Uterus (tissue), 2 donors: ENCODE measurements at regions not wholly inside any gene's neighbourhood (a gene's known extent, or its start where the extent isn't known, plus 50 kb on each side); places are given as distances from the start of the nearest gene placed in this dataset.

Source experiments
- POLR2A ChIP-seq, 2 donors: fragments of 450-650 bp; IDR thresholded peaks; one replicate each; pipeline ENCODE4 v1.6.1; 2016; ENCODE audit warnings: antibody characterized with exemption in 2 of 2, mild to moderate bottlenecking in 1 of 2, moderate library complexity in 1 of 2
- TF ChIP-seq, protein P1 (sequence below), 4 experiments: fragments of 200-600 bp in 2 of 4; fragments of 450-650 bp in 2 of 4; sonication (generic) in 2 of 4; IDR thresholded peaks; one replicate each; pipeline ENCODE4 v1.5.1; 2016 to 2019; ENCODE audit warnings: antibody characterized with exemption in 4 of 4, mild to moderate bottlenecking in 2 of 4, moderate library complexity in 1 of 4

- TF ChIP-seq, protein P1, sequence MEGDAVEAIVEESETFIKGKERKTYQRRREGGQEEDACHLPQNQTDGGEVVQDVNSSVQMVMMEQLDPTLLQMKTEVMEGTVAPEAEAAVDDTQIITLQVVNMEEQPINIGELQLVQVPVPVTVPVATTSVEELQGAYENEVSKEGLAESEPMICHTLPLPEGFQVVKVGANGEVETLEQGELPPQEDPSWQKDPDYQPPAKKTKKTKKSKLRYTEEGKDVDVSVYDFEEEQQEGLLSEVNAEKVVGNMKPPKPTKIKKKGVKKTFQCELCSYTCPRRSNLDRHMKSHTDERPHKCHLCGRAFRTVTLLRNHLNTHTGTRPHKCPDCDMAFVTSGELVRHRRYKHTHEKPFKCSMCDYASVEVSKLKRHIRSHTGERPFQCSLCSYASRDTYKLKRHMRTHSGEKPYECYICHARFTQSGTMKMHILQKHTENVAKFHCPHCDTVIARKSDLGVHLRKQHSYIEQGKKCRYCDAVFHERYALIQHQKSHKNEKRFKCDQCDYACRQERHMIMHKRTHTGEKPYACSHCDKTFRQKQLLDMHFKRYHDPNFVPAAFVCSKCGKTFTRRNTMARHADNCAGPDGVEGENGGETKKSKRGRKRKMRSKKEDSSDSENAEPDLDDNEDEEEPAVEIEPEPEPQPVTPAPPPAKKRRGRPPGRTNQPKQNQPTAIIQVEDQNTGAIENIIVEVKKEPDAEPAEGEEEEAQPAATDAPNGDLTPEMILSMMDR (IDR thresholded peaks at IDR 0.05) = no peak
- TF ChIP-seq POLR2A (IDR thresholded peaks at IDR 0.05) = no peak
These were observed 363.3 kb upstream of the SMIM21 start for GRCh38 chr18:75790796-75791195.
